Calu3 (cell line): ENCODE measurements at regions not wholly inside any gene's neighbourhood (a gene's known extent, or its start where the extent isn't known, plus 50 kb on each side); places are given as distances from the start of the nearest gene placed in this dataset.

Experiments used
- BruUV-seq: library from RNA; stranded (reverse); fragments of 400-500 nt; replicated peaks from 2 replicates; lab custom pipeline; 2021; lab: Mats Ljungman, UMichigan
- CTCF ChIA-PET: fragments of 300-600 bp; sonication (Branson Sonifier 250); formaldehyde crosslinking; loops from one replicate; lab custom pipeline; 2022; ENCODE audit warnings: antibody characterized with exemption; lab: Charles Lee
- DNase-seq: peaks from one replicate; pipeline ENCODE4 v3.0.0; 2022
- H3K27ac Mint-ChIP-seq: one replicate; pipeline ENCODE4 v1.8.0; 2022; ENCODE audit warnings: mixed read lengths; ENCODE audit not compliant: unreplicated experiment
- H3K27me3 Mint-ChIP-seq: one replicate; pipeline ENCODE4 v1.8.0; 2022; ENCODE audit warnings: mixed read lengths; ENCODE audit not compliant: unreplicated experiment
- H3K36me3 Mint-ChIP-seq: one replicate; pipeline ENCODE4 v1.8.0; 2022; ENCODE audit warnings: mild to moderate bottlenecking, moderate library complexity, mixed read lengths; ENCODE audit not compliant: insufficient read depth, unreplicated experiment
- H3K4me1 Mint-ChIP-seq: one replicate; pipeline ENCODE4 v1.8.0; 2022; ENCODE audit warnings: mild to moderate bottlenecking, low read depth, mixed read lengths; ENCODE audit not compliant: unreplicated experiment
- H3K4me3 Mint-ChIP-seq: one replicate; pipeline ENCODE4 v1.8.0; 2022; ENCODE audit warnings: mild to moderate bottlenecking, low read depth, moderate library complexity, mixed read lengths; ENCODE audit not compliant: unreplicated experiment
- H3K9me3 Mint-ChIP-seq: one replicate; pipeline ENCODE4 v1.8.0; 2022; ENCODE audit warnings: low read depth, mixed read lengths; ENCODE audit not compliant: unreplicated experiment
- intact Hi-C: fragments of 100-400 bp; cut with micrococcal nuclease; formaldehyde crosslinking; loops from one replicate; pipeline ENCODE4 v1.10.0; 2022; ENCODE audit not compliant: unreplicated experiment
- TF ChIP-seq, protein P1 (sequence below): fragments of 200-600 bp; IDR thresholded peaks from one replicate; pipeline ENCODE4 v1.8.0; 2022; ENCODE audit warnings: antibody characterized with exemption; ENCODE audit not compliant: unreplicated experiment

DNA sequence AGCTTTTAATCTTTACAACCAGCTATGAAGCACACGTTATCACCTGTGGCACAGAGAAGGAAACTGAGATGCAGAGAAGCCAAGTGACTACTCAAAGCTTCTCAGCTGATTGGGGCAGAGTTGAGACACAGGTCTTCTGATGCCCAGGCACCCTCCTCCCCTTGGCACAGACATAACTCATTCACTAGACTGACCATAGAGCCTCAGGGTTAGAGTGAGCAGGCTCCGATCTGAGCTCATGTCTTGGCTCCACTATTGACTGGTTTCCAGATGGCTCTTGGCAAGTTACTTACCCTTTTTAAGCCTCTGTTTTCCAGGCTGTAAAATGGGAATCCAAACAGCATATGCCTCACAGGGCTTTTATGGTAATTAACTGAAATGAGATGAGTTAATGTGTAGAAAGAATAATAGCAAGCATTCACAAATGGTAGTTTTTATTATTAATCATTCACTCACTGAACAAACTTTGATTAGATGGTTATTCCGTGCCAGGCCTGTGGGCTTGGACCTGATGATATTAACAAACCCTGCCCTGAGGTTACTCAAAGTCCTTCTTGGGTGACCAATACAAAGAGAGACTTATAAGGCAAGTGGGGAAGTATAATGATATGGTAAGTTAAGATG is 184.3 kb downstream of the ANXA2 start:
- H3K27ac Mint-ChIP-seq = no peak overlapping the region
- intact Hi-C loops = loop anchor here (10.0 kb wide), 1 partner anchor 111 kb away; no protein-coding TSS in a partner anchor
- peaks cover 89% of the 10 kb centered on the region for H3K27me3 Mint-ChIP-seq
- CTCF ChIA-PET = interaction anchor here (0.8 to 0.9 kb wide), 2 partner anchors 10 to 21 kb away, joined by 3 read pairs; no protein-coding TSS in a partner anchor
- peaks cover 3% of the 10 kb centered on the region for H3K36me3 Mint-ChIP-seq
- H3K4me1 Mint-ChIP-seq = peaks cover 14% of the 10 kb centered on the region
- no peaks in the 10 kb centered on the region for H3K9me3 Mint-ChIP-seq
- no TSS peak for BruUV-seq
- TF ChIP-seq, protein P1, sequence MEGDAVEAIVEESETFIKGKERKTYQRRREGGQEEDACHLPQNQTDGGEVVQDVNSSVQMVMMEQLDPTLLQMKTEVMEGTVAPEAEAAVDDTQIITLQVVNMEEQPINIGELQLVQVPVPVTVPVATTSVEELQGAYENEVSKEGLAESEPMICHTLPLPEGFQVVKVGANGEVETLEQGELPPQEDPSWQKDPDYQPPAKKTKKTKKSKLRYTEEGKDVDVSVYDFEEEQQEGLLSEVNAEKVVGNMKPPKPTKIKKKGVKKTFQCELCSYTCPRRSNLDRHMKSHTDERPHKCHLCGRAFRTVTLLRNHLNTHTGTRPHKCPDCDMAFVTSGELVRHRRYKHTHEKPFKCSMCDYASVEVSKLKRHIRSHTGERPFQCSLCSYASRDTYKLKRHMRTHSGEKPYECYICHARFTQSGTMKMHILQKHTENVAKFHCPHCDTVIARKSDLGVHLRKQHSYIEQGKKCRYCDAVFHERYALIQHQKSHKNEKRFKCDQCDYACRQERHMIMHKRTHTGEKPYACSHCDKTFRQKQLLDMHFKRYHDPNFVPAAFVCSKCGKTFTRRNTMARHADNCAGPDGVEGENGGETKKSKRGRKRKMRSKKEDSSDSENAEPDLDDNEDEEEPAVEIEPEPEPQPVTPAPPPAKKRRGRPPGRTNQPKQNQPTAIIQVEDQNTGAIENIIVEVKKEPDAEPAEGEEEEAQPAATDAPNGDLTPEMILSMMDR = no peak
- DNase-seq = peak; percentile 7
- H3K4me3 Mint-ChIP-seq = no peak overlapping the region

DNA sequence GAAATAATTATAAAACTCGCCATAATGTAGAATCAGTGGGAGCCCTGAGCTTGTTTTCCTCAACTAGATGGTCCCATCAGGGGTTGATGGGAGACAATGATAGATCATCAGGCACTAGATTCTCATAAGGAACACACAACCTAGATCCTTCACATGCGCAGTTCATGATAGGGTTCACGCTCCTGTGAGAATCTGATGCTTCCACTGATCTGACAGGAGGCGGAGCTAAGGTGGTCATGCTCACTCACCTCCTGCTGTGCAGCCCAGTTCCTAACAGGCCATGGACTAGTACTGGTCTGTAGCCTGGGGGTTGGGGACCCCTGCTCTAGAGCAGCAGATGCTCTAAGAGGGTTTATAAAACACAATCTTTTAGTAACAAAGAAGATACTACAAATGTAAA is 183.6 kb downstream of the ANXA2 start:
- CTCF ChIA-PET = interaction anchor here (0.6 to 0.9 kb wide), 2 partner anchors 22 to 297 kb away, joined by 3 read pairs; no protein-coding TSS in a partner anchor
- intact Hi-C loops = loop anchor here (10.0 kb wide), 1 partner anchor 111 kb away; no protein-coding TSS in a partner anchor
- BruUV-seq = no TSS peak
- peaks cover 14% of the 10 kb centered on the region for H3K4me1 Mint-ChIP-seq
- peaks cover 3% of the 10 kb centered on the region for H3K36me3 Mint-ChIP-seq
- H3K27me3 Mint-ChIP-seq = peaks cover 89% of the 10 kb centered on the region
- TF ChIP-seq, protein P1 = no peak
- H3K27ac Mint-ChIP-seq = peak overlapping the region; percentile 10
- no peak overlapping the region for H3K4me3 Mint-ChIP-seq
- no peak for DNase-seq
- no peaks in the 10 kb centered on the region for H3K9me3 Mint-ChIP-seq

DNA sequence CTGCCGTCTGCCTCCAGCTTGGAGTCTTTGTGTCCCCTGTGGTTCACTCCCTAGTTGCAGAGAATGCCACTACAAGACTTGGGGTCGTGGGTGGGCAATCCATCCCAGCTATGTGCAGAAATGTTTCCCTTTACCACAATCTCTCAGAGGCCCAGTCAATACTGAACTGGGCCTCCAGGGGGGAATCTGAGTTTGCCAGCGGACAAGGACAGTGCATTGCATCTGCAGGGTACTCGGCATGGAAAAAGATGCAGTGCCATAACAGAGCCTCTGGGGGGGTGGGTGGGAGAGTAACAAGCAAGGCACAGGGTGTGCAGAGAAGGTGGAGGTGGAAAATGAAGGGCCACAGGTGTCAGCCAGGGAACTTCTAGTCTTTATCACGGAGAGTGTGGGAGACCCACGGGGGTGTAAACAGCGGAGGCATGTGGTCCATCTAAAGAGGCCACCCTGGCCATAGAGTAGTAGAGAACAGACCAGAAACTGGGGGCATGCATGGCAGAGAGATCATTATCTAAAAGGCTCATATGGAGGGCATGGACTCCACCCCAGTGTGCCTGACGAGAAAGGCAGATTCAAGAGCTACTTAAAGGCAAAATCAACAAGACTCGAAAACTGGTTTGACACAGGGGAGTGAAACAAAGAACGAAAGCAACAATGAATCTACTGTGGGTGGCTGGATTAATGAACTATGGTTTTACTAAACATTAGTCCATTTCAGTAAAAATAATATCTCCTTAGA is 182.4 kb downstream of the ANXA2 start:
- intact Hi-C loops = loop anchor here (10.0 kb wide), 1 partner anchor 109 kb away; no protein-coding TSS in a partner anchor

DNA sequence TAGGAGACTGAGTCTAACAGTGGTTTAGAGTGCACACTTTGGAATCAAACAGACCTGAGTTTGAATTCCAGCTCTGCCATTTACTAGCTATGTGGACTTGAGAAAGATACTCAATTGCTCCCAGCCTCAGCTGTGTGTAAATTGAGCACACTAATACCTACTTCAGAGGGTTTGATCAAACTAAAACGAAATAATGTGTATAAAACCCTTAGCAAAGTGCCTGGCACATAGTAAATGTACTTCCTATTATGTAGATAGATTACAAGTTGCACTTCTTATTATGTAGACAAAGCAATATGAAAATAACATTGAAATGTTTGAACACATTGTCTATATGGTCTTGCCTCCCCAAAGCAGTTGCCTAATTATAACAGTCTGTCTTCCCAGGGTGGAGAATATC is 180.6 kb downstream of the ANXA2 start:
- no peak for DNase-seq
- peaks cover 14% of the 10 kb centered on the region for H3K4me1 Mint-ChIP-seq
- no peak overlapping the region for H3K27ac Mint-ChIP-seq
- TF ChIP-seq, protein P1 = no peak
- CTCF ChIA-PET = no interaction called here
- BruUV-seq = no TSS peak
- no peaks in the 10 kb centered on the region for H3K9me3 Mint-ChIP-seq
- H3K4me3 Mint-ChIP-seq = no peak overlapping the region
- intact Hi-C loops = loop anchor here (10.0 kb wide), 1 partner anchor 108 kb away; no protein-coding TSS in a partner anchor
- H3K36me3 Mint-ChIP-seq = peaks cover 3% of the 10 kb centered on the region
- H3K27me3 Mint-ChIP-seq = peaks cover 83% of the 10 kb centered on the region

More for the DNA sequence above, 182.4 kb downstream of the ANXA2 start:
- H3K4me1 Mint-ChIP-seq = peaks cover 14% of the 10 kb centered on the region
- TF ChIP-seq, protein P1 = no peak
- no peak for DNase-seq
- no peak overlapping the region for H3K4me3 Mint-ChIP-seq
- H3K36me3 Mint-ChIP-seq = peaks cover 3% of the 10 kb centered on the region
- H3K9me3 Mint-ChIP-seq = no peaks in the 10 kb centered on the region
- CTCF ChIA-PET = interaction anchor here (0.5 to 0.9 kb wide), 2 partner anchors 9 to 142 kb away, joined by 3 read pairs; no protein-coding TSS in a partner anchor
- no peak overlapping the region for H3K27ac Mint-ChIP-seq
- BruUV-seq = no TSS peak
- H3K27me3 Mint-ChIP-seq = peaks cover 89% of the 10 kb centered on the region
